ENCODE measurements at regions not wholly inside any gene's neighbourhood (a gene's known extent, or its start where the extent isn't known, plus 50 kb on each side); places are given as distances from the start of the nearest gene placed in this dataset.
"Not testable (repeated sequence)": the region's sequence is repeated elsewhere in the genome, so short reads cannot be mapped to it uniquely, and the experiment has no call there.

DNA sequence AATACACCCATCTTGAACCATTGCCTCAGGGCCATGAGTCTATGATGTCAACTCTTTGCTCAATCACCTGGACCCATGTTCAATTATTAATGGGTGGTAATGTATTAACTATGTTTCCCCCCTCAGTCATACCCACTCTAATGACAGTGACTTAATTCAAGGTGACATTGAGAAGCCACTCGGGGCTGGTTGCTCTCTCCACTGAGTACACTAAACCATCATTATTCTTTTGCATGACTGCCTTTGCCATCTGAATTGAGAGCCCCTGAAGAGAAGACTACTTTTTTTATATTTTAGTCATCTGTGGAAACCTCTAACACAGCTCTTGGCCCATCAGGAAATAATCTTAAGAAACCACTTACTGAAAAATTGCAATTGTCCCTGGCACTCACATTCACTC, 139.2 kb upstream of the SOX21 start:
- no peak overlapping the region for H2BK5ac ChIP-seq (ENCODE audit: low read length)
- H4K91ac ChIP-seq (ENCODE audit: low read depth, low read length, poor library complexity): no peak overlapping the region
- H3K23ac ChIP-seq (ENCODE audit: low read depth, low read length, poor library complexity): no peak overlapping the region
- H3K9ac ChIP-seq (ENCODE audit: low read depth, low read length, poor library complexity): no peak overlapping the region
- no peak overlapping the region for H3K18ac ChIP-seq (ENCODE audit: low read length)
- H3K27ac ChIP-seq (replicated peaks; ENCODE audit: low read length): no peak overlapping the region
- H2BK120ac ChIP-seq (ENCODE audit: low read depth, low read length): no peak overlapping the region
- no peak overlapping the region for H3K4me3 ChIP-seq (ENCODE audit: low read length in 2 of 2)
- no peak overlapping the region for H4K8ac ChIP-seq (ENCODE audit: low read depth, low read length)
- no peak overlapping the region for H2BK12ac ChIP-seq (ENCODE audit: low read length)
- H3K4me1 ChIP-seq (ENCODE audit: control insufficient read depth in 2 of 2, insufficient read depth in 1 of 2, low read depth in 1 of 2, low read length in 2 of 2): no peaks in the 10 kb centered on the region
- peaks cover 0 to 3% (median 0%) of the 10 kb centered on the region in 3 experiments for H3K27me3 ChIP-seq (ENCODE audit: control insufficient read depth in 3 of 3, insufficient read depth in 3 of 3, low read depth in 1 of 3, low read length in 3 of 3)
- H3K79me1 ChIP-seq (ENCODE audit: low read depth, low read length): no peaks in the 10 kb centered on the region
- no peak overlapping the region for H2BK15ac ChIP-seq (ENCODE audit: low read length)
- DNase-seq (ENCODE audit: low spot score): no peak
- H3K4ac ChIP-seq (ENCODE audit: low read length): no peak overlapping the region
- no CpG with 5 or more reads among the region's 1 CpG for WGBS, 2 donors (ENCODE audit: extremely low coverage in 2 of 2, insufficient read length in 2 of 2, insufficient replicate concordance in 1 of 2)
- H3K14ac ChIP-seq (ENCODE audit: low read length): no peak overlapping the region
- H2AFZ ChIP-seq (ENCODE audit: low read length): no peak overlapping the region
- no peak overlapping the region for H3K4me2 ChIP-seq (ENCODE audit: insufficient read depth, low read length, poor library complexity, severe bottlenecking)
- H2AK5ac ChIP-seq (ENCODE audit: low read depth, low read length): no peak overlapping the region
- H3K9me3 ChIP-seq (replicated peaks in 1 of 2; ENCODE audit: control insufficient read depth in 2 of 2, insufficient read depth in 1 of 2, low read depth in 1 of 2, low read length in 2 of 2): peaks cover 4 to 8% of the 10 kb centered on the region in 2 donors
- no peaks in the 10 kb centered on the region for H3K36me3 ChIP-seq (replicated peaks in 1 of 2; ENCODE audit: control insufficient read depth in 2 of 2, insufficient read depth in 2 of 2, low read length in 2 of 2)

GRCh38 chr13:94849254-94849653, 136.9 kb upstream of the SOX21 start:
- DNase-seq (ENCODE audit: low spot score): no peak
- no peak overlapping the region for H2AFZ ChIP-seq (ENCODE audit: low read length)
- H4K8ac ChIP-seq (ENCODE audit: low read depth, low read length): no peak overlapping the region
- H3K4ac ChIP-seq (ENCODE audit: low read length): no peak overlapping the region
- H2BK5ac ChIP-seq (ENCODE audit: low read length): no peak overlapping the region
- H2BK15ac ChIP-seq (ENCODE audit: low read length): no peak overlapping the region
- peaks cover 0 to 7% (median 0%) of the 10 kb centered on the region in 3 experiments for H3K27me3 ChIP-seq (ENCODE audit: control insufficient read depth in 3 of 3, insufficient read depth in 3 of 3, low read depth in 1 of 3, low read length in 3 of 3)
- peaks cover 2% of the 10 kb centered on the region in 2 donors for H3K9me3 ChIP-seq (replicated peaks in 1 of 2; ENCODE audit: control insufficient read depth in 2 of 2, insufficient read depth in 1 of 2, low read depth in 1 of 2, low read length in 2 of 2)
- H3K9ac ChIP-seq (ENCODE audit: low read depth, low read length, poor library complexity): no peak overlapping the region
- no peak overlapping the region for H2AK5ac ChIP-seq (ENCODE audit: low read depth, low read length)
- no peak overlapping the region for H3K4me2 ChIP-seq (ENCODE audit: insufficient read depth, low read length, poor library complexity, severe bottlenecking)
- H3K36me3 ChIP-seq (replicated peaks in 1 of 2; ENCODE audit: control insufficient read depth in 2 of 2, insufficient read depth in 2 of 2, low read length in 2 of 2): no peaks in the 10 kb centered on the region
- H3K27ac ChIP-seq (replicated peaks; ENCODE audit: low read length): no peak overlapping the region
- H3K23ac ChIP-seq (ENCODE audit: low read depth, low read length, poor library complexity): no peak overlapping the region
- H3K4me1 ChIP-seq (ENCODE audit: control insufficient read depth in 2 of 2, insufficient read depth in 1 of 2, low read depth in 1 of 2, low read length in 2 of 2): no peaks in the 10 kb centered on the region
- no peaks in the 10 kb centered on the region for H3K79me1 ChIP-seq (ENCODE audit: low read depth, low read length)
- no peak overlapping the region for H2BK120ac ChIP-seq (ENCODE audit: low read depth, low read length)
- H3K4me3 ChIP-seq (ENCODE audit: low read length in 2 of 2): no peak overlapping the region
- no peak overlapping the region for H3K14ac ChIP-seq (ENCODE audit: low read length)
- no peak overlapping the region for H2BK12ac ChIP-seq (ENCODE audit: low read length)
- H3K18ac ChIP-seq (ENCODE audit: low read length): no peak overlapping the region
- H4K91ac ChIP-seq (ENCODE audit: low read depth, low read length, poor library complexity): no peak overlapping the region
- WGBS, 2 donors (ENCODE audit: extremely low coverage in 2 of 2, insufficient read length in 2 of 2, insufficient replicate concordance in 1 of 2): no CpG with 5 or more reads among the region's 1 CpG

DNA sequence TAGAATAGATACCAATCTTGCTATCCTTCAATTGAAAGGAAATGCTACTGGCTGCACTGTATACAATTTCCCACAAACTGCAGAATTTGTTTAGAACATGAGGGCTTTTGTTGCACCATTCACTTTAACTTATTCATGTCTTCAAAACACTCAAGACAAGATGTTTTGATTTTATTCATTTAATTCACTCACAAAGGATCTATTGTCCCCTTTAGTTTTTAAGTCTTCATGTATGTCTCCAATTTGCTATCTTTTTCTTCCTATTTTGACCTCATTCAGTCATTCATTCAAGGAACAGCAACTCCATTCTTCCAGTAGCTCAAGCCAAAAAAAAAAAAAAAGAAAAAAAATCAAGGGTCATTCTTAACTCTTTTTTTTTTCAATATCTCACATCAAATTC, 130.6 kb upstream of the SOX21 start:
- no peak overlapping the region for H2AK5ac ChIP-seq (ENCODE audit: low read depth, low read length)
- no peak overlapping the region for H2BK120ac ChIP-seq (ENCODE audit: low read depth, low read length)
- H2BK12ac ChIP-seq (ENCODE audit: low read length): no peak overlapping the region
- no peaks in the 10 kb centered on the region for H3K36me3 ChIP-seq (replicated peaks in 1 of 2; ENCODE audit: control insufficient read depth in 2 of 2, insufficient read depth in 2 of 2, low read length in 2 of 2)
- no peak for DNase-seq (ENCODE audit: low spot score)
- peaks cover 0 to 4% (median 0%) of the 10 kb centered on the region in 3 experiments for H3K27me3 ChIP-seq (ENCODE audit: control insufficient read depth in 3 of 3, insufficient read depth in 3 of 3, low read depth in 1 of 3, low read length in 3 of 3)
- no peak overlapping the region for H3K4ac ChIP-seq (ENCODE audit: low read length)
- no peak overlapping the region for H3K27ac ChIP-seq (replicated peaks; ENCODE audit: low read length)
- H2AFZ ChIP-seq (ENCODE audit: low read length): no peak overlapping the region
- no peak overlapping the region for H3K18ac ChIP-seq (ENCODE audit: low read length)
- no peaks in the 10 kb centered on the region for H3K4me1 ChIP-seq (ENCODE audit: control insufficient read depth in 2 of 2, insufficient read depth in 1 of 2, low read depth in 1 of 2, low read length in 2 of 2)
- H4K91ac ChIP-seq (ENCODE audit: low read depth, low read length, poor library complexity): no peak overlapping the region
- no peak overlapping the region for H3K23ac ChIP-seq (ENCODE audit: low read depth, low read length, poor library complexity)
- H3K4me3 ChIP-seq (ENCODE audit: low read length in 2 of 2): no peak overlapping the region
- no peaks in the 10 kb centered on the region for H3K79me1 ChIP-seq (ENCODE audit: low read depth, low read length)
- no peak overlapping the region for H3K14ac ChIP-seq (ENCODE audit: low read length)
- no peaks in the 10 kb centered on the region for H3K9me3 ChIP-seq (replicated peaks in 1 of 2; ENCODE audit: control insufficient read depth in 2 of 2, insufficient read depth in 1 of 2, low read depth in 1 of 2, low read length in 2 of 2)
- no peak overlapping the region for H2BK15ac ChIP-seq (ENCODE audit: low read length)
- H2BK5ac ChIP-seq (ENCODE audit: low read length): no peak overlapping the region
- no peak overlapping the region for H3K9ac ChIP-seq (ENCODE audit: low read depth, low read length, poor library complexity)
- H3K4me2 ChIP-seq (ENCODE audit: insufficient read depth, low read length, poor library complexity, severe bottlenecking): no peak overlapping the region
- no peak overlapping the region for H4K8ac ChIP-seq (ENCODE audit: low read depth, low read length)

- H3K9ac ChIP-seq (ENCODE audit: low read depth, low read length, poor library complexity); H3K4me1 ChIP-seq (ENCODE audit: control insufficient read depth in 2 of 2, insufficient read depth in 1 of 2, low read depth in 1 of 2, low read length in 2 of 2); H3K18ac ChIP-seq (ENCODE audit: low read length); H2AK5ac ChIP-seq (ENCODE audit: low read depth, low read length); H3K36me3 ChIP-seq (replicated peaks in 1 of 2; ENCODE audit: control insufficient read depth in 2 of 2, insufficient read depth in 2 of 2, low read length in 2 of 2); H2BK12ac ChIP-seq (ENCODE audit: low read length); H3K79me1 ChIP-seq (ENCODE audit: low read depth, low read length); H3K27ac ChIP-seq (replicated peaks; ENCODE audit: low read length); H2BK15ac ChIP-seq (ENCODE audit: low read length); DNase-seq (ENCODE audit: low spot score); H2AFZ ChIP-seq (ENCODE audit: low read length); H3K9me3 ChIP-seq (replicated peaks in 1 of 2; ENCODE audit: control insufficient read depth in 2 of 2, insufficient read depth in 1 of 2, low read depth in 1 of 2, low read length in 2 of 2); H4K91ac ChIP-seq (ENCODE audit: low read depth, low read length, poor library complexity); H4K8ac ChIP-seq (ENCODE audit: low read depth, low read length); H2BK120ac ChIP-seq (ENCODE audit: low read depth, low read length); H3K4ac ChIP-seq (ENCODE audit: low read length); H3K4me2 ChIP-seq (ENCODE audit: insufficient read depth, low read length, poor library complexity, severe bottlenecking); H3K14ac ChIP-seq (ENCODE audit: low read length); H3K27me3 ChIP-seq (ENCODE audit: control insufficient read depth in 3 of 3, insufficient read depth in 3 of 3, low read depth in 1 of 3, low read length in 3 of 3); H3K23ac ChIP-seq (ENCODE audit: low read depth, low read length, poor library complexity); H3K4me3 ChIP-seq (ENCODE audit: low read length in 2 of 2); H2BK5ac ChIP-seq (ENCODE audit: low read length): not testable (repeated sequence)
- WGBS, 2 donors (ENCODE audit: extremely low coverage in 2 of 2, insufficient read length in 2 of 2, insufficient replicate concordance in 1 of 2): no CpG with 5 or more reads among the region's 1 CpG
Measured at GRCh38 chr13:94837056-94837455, 124.7 kb upstream of the SOX21 start.

All from neuronal stem cell (in vitro differentiated cells).